ENCODE measurements at regions not wholly inside any gene's neighbourhood (a gene's known extent, or its start where the extent isn't known, plus 50 kb on each side); places are given as distances from the start of the nearest gene placed in this dataset.

- Histone ChIP-seq H2AFZ (ENCODE audit: low read depth, low read length) (peak overlapping the region; percentile 66), H3K9me3 (replicated peaks; ENCODE audit: control insufficient read depth, insufficient read depth, low read length) (no peaks in the 10 kb centered on the region), H4K20me1 (replicated peaks; ENCODE audit: control insufficient read depth, extremely low read depth, insufficient read depth, low read length) (no peaks in the 10 kb centered on the region), H3K27ac (ENCODE audit: insufficient read depth, low read depth, low read length) (no peak overlapping the region), H3K4me2 (ENCODE audit: insufficient read depth, low read length) (no peak overlapping the region), H3K9ac (replicated peaks; ENCODE audit: extremely low read depth, insufficient read depth, low read length) (no peak overlapping the region), H3K36me3 (ENCODE audit: control insufficient read depth in 2 of 2, extremely low read depth in 1 of 2, insufficient read depth in 2 of 2, low read length in 2 of 2) (no peaks in the 10 kb centered on the region), H3K4me3 (replicated peaks in 1 of 3; ENCODE audit: insufficient read depth in 1 of 3, low read depth in 1 of 3, low read length in 3 of 3) (no peak overlapping the region), H3K27me3 (ENCODE audit: control insufficient read depth in 2 of 2, insufficient read depth in 2 of 2, low read length in 2 of 2) (no peaks in the 10 kb centered on the region), H3K9me1 (replicated peaks; ENCODE audit: control insufficient read depth, extremely low read depth, insufficient read depth, low read length) (no peaks in the 10 kb centered on the region), H3K79me2 (ENCODE audit: control insufficient read depth, insufficient read depth, low read length) (no peaks in the 10 kb centered on the region), H3K4me1 (ENCODE audit: control insufficient read depth, extremely low read depth, insufficient read depth, low read length) (peaks cover 18% of the 10 kb centered on the region)
- intact Hi-C loops (cut with micrococcal nuclease) (no loop called here), dilution Hi-C loops (cut with MboI; ENCODE audit: extremely low pct_ligation_motif_present, low sequenced_read_pairs) (no loop called here)
- TF ChIP-seq GATA2 (IDR thresholded peaks at IDR 0.05; ENCODE audit: insufficient read depth, insufficient read length, low read depth, low read length) (no peak), POLR2AphosphoS5 (IDR thresholded peaks at IDR 0.05; ENCODE audit: insufficient read depth, low read depth, low read length) (no peak), EZH2 (IDR thresholded peaks at IDR 0.05; ENCODE audit: borderline replicate concordance, low read depth, low read length, severe bottlenecking) (no peak), MAX (IDR thresholded peaks at IDR 0.05; ENCODE audit: insufficient read depth, insufficient read length) (no peak), CTCF (IDR thresholded peaks at IDR 0.05; ENCODE audit: extremely low read depth in 1 of 2, insufficient read depth in 1 of 2, low read depth in 1 of 2, low read length in 2 of 2) (no peak)
- ChIA-PET CTCF (interaction anchor here (2.0 kb wide), 1 partner anchor 24 kb away, joined by 6 read pairs; no protein-coding TSS in a partner anchor), POLR2A (no interaction called here)
- FAIRE-seq (no peak), DNase-seq (ENCODE audit: low read depth, low spot score) (peak; percentile 3)
- no TSS peak for BruUV-seq (replicated peaks)
Measured at GRCh38 chr21:28228636-28228995, 764.1 kb downstream of the LTN1 start.
